Dendritic cell treated with granulocyte-macrophage colony-stimulating factor and Interleukin-4, amounts not matched to agents 40 ng/mL and 50 ng/mL, for 4 days (primary cell): ENCODE measurements at regions not wholly inside any gene's neighbourhood (a gene's known extent, or its start where the extent isn't known, plus 50 kb on each side); places are given as distances from the start of the nearest gene placed in this dataset.

Experiments used
- H3K27ac Mint-ChIP-seq: one replicate; pipeline ENCODE4 v1.8.0; 2022; ENCODE audit warnings: mild to moderate bottlenecking, mixed read lengths
- H3K27me3 Mint-ChIP-seq: one replicate; pipeline ENCODE4 v1.8.0; 2022; ENCODE audit warnings: mild to moderate bottlenecking, mixed read lengths
- H3K36me3 Mint-ChIP-seq: one replicate; pipeline ENCODE4 v1.8.0; 2022; ENCODE audit warnings: low read depth, mixed read lengths
- H3K4me1 Mint-ChIP-seq: one replicate; pipeline ENCODE4 v1.8.0; 2022; ENCODE audit warnings: low read depth, mixed read lengths
- H3K4me3 Mint-ChIP-seq: one replicate; pipeline ENCODE4 v1.8.0; 2022; ENCODE audit warnings: mild to moderate bottlenecking, moderate library complexity, mixed read lengths
- H3K9me3 Mint-ChIP-seq: one replicate; pipeline ENCODE4 v1.8.0; 2022; ENCODE audit warnings: mixed read lengths
- intact Hi-C: fragments of 100-400 bp; cut with micrococcal nuclease; formaldehyde crosslinking; loops from one replicate; pipeline ENCODE4 v1.15.0; 2022

GRCh38 chr5:62691946-62692345 is 113.3 kb downstream of the LRRC70 start:
- peaks cover 42% of the 10 kb centered on the region for H3K4me1 Mint-ChIP-seq
- no peaks in the 10 kb centered on the region for H3K36me3 Mint-ChIP-seq
- H3K27ac Mint-ChIP-seq, result peak overlapping the region; percentile 96
- intact Hi-C loops, result loop anchor here (5.0 kb wide), 1 partner anchor 35 kb away; no protein-coding TSS in a partner anchor
- no peak overlapping the region for H3K4me3 Mint-ChIP-seq
- no peaks in the 10 kb centered on the region for H3K27me3 Mint-ChIP-seq
- H3K9me3 Mint-ChIP-seq, result no peaks in the 10 kb centered on the region

GRCh38 chr5:62690421-62690820 is 111.8 kb downstream of the LRRC70 start:
- Mint-ChIP-seq H3K27ac (peak overlapping the region; percentile 96), H3K27me3 (no peaks in the 10 kb centered on the region), H3K4me1 (peaks cover 34% of the 10 kb centered on the region), H3K9me3 (no peaks in the 10 kb centered on the region), H3K36me3 (no peaks in the 10 kb centered on the region), H3K4me3 (no peak overlapping the region)
- intact Hi-C loops, result loop anchor here (5.0 kb wide), 1 partner anchor 37 kb away; no protein-coding TSS in a partner anchor

- Mint-ChIP-seq H3K27me3 (no peaks in the 10 kb centered on the region), H3K4me1 (peaks cover 34% of the 10 kb centered on the region), H3K27ac (peak overlapping the region; percentile 96), H3K36me3 (no peaks in the 10 kb centered on the region), H3K4me3 (peak overlapping the region; percentile 77), H3K9me3 (no peaks in the 10 kb centered on the region)
- intact Hi-C loops, result loop anchor here (5.0 kb wide), 1 partner anchor 38 kb away; no protein-coding TSS in a partner anchor
These were observed 111.2 kb downstream of the LRRC70 start for GRCh38 chr5:62689599-62690368.

GRCh38 chr5:62686692-62687091 is 108.1 kb downstream of the LRRC70 start:
- H3K4me3 Mint-ChIP-seq, result no peak overlapping the region
- H3K36me3 Mint-ChIP-seq, result no peaks in the 10 kb centered on the region
- H3K9me3 Mint-ChIP-seq, result no peaks in the 10 kb centered on the region
- no peak overlapping the region for H3K27ac Mint-ChIP-seq
- H3K27me3 Mint-ChIP-seq, result no peaks in the 10 kb centered on the region
- peaks cover 34% of the 10 kb centered on the region for H3K4me1 Mint-ChIP-seq
- intact Hi-C loops, result no loop called here

- Mint-ChIP-seq H3K4me3 (no peak overlapping the region), H3K9me3 (no peaks in the 10 kb centered on the region), H3K27me3 (no peaks in the 10 kb centered on the region), H3K27ac (no peak overlapping the region), H3K36me3 (no peaks in the 10 kb centered on the region), H3K4me1 (peaks cover 20% of the 10 kb centered on the region)
- intact Hi-C loops, result no loop called here
These were observed 106.6 kb downstream of the LRRC70 start for GRCh38 chr5:62685221-62685620.

- Mint-ChIP-seq H3K36me3 (no peaks in the 10 kb centered on the region), H3K27me3 (no peaks in the 10 kb centered on the region), H3K4me1 (peaks cover 14% of the 10 kb centered on the region), H3K4me3 (no peak overlapping the region), H3K27ac (no peak overlapping the region), H3K9me3 (no peaks in the 10 kb centered on the region)
- intact Hi-C loops, result no loop called here
These were observed 105.7 kb downstream of the LRRC70 start for GRCh38 chr5:62684310-62684709.

- H3K27me3 Mint-ChIP-seq, result no peaks in the 10 kb centered on the region
- H3K4me3 Mint-ChIP-seq, result no peak overlapping the region
- peaks cover 8% of the 10 kb centered on the region for H3K4me1 Mint-ChIP-seq
- H3K27ac Mint-ChIP-seq, result no peak overlapping the region
- no peaks in the 10 kb centered on the region for H3K36me3 Mint-ChIP-seq
- intact Hi-C loops, result no loop called here
- peaks cover 22% of the 10 kb centered on the region for H3K9me3 Mint-ChIP-seq
These were observed 103.4 kb downstream of the LRRC70 start for GRCh38 chr5:62682059-62682458.

GRCh38 chr5:62681117-62681850 is 102.7 kb downstream of the LRRC70 start:
- H3K27me3 Mint-ChIP-seq, result no peaks in the 10 kb centered on the region
- H3K36me3 Mint-ChIP-seq, result no peaks in the 10 kb centered on the region
- no peak overlapping the region for H3K4me3 Mint-ChIP-seq
- intact Hi-C loops, result no loop called here
- H3K4me1 Mint-ChIP-seq, result peaks cover 8% of the 10 kb centered on the region
- no peak overlapping the region for H3K27ac Mint-ChIP-seq
- H3K9me3 Mint-ChIP-seq, result peaks cover 30% of the 10 kb centered on the region

- intact Hi-C loops, result no loop called here
- H3K36me3 Mint-ChIP-seq, result no peaks in the 10 kb centered on the region
- peaks cover 8% of the 10 kb centered on the region for H3K4me1 Mint-ChIP-seq
- H3K4me3 Mint-ChIP-seq, result no peak overlapping the region
- H3K27ac Mint-ChIP-seq, result no peak overlapping the region
- peaks cover 39% of the 10 kb centered on the region for H3K9me3 Mint-ChIP-seq
- H3K27me3 Mint-ChIP-seq, result no peaks in the 10 kb centered on the region
These were observed 101.5 kb downstream of the LRRC70 start for GRCh38 chr5:62680121-62680520.
